Activated T-cell treated with anti-CD3 and anti-CD28 coated beads, Interleukin-2, amount 50 U/mL, for 72 hours (primary cell): ENCODE measurements at regions not wholly inside any gene's neighbourhood (a gene's known extent, or its start where the extent isn't known, plus 50 kb on each side); places are given as distances from the start of the nearest gene placed in this dataset.

ENCODE experiments used
- ATAC-seq, 2 donors: fragments of 150-1000 bp; cut with Tn5 transposase; replicated peaks in 1 of 2; 2 replicates each; pipeline ENCODE4 v1.10.0; 2021; ENCODE audit warnings: moderate library complexity in 2 of 2, mild to moderate bottlenecking in 1 of 2
- DNase-seq, 2 donors: peaks; one replicate each; pipeline ENCODE4 v3.0.0; 2021 to 2022; ENCODE audit warnings: mixed read lengths in 1 of 2
- H3K27ac Mint-ChIP-seq: one replicate; pipeline ENCODE4 v1.8.0; 2022; ENCODE audit warnings: mild to moderate bottlenecking, moderate library complexity, mixed read lengths
- H3K27me3 Mint-ChIP-seq: one replicate; pipeline ENCODE4 v1.8.0; 2022; ENCODE audit warnings: low read depth, mixed read lengths
- H3K36me3 Mint-ChIP-seq, 2 donors: one replicate each; pipeline ENCODE4 v1.8.0; 2022; ENCODE audit warnings: mixed read lengths in 2 of 2, mild to moderate bottlenecking in 1 of 2; ENCODE audit not compliant: insufficient read depth in 2 of 2
- H3K4me1 Mint-ChIP-seq: one replicate; pipeline ENCODE4 v1.8.0; 2022; ENCODE audit warnings: low read depth, mixed read lengths
- H3K4me3 Mint-ChIP-seq, 2 donors: one replicate each; pipeline ENCODE4 v1.8.0; 2022; ENCODE audit warnings: mild to moderate bottlenecking in 2 of 2, mixed read lengths in 2 of 2, moderate library complexity in 2 of 2
- H3K9me3 Mint-ChIP-seq, 2 donors: one replicate each; pipeline ENCODE4 v1.8.0; 2022; ENCODE audit warnings: mixed read lengths in 2 of 2

DNA sequence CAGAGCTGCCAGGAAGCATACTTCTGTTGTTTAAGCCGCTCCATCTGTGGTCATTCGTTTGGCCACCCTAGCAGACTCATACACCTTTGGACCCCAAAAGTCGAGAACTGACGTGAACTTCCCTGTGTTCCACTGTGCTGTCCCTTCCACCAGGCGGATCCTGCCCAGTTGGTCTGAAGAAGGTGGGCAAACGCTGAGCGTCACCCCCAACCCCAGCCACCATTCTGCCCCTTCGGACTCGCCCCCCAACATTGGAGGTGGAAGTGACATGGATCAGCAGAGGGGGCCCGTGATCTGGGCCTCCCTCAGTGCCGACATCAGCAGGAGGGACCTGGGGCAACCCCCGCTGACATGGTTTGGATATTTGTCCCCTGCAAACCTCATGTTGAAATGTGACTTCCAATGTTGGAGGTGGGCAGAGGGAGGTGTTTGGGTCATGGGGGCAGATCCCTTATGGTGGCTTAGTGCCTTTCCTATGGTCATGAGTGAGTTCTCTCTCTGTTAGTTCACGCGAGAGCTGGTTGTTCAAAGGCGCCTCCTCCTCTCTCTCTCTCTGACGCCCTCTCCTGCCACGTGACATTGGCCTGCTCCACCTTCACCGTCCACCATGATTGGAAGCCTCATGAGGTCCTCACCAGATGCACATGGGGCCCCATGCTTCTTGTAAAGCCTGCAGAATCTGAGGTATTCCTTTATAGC is 93.6 kb upstream of the ZNF507 start:
- H3K4me1 Mint-ChIP-seq: no peaks in the 10 kb centered on the region
- H3K9me3 Mint-ChIP-seq: no peaks in the 10 kb centered on the region
- ATAC-seq (no peak), DNase-seq (no peak)
- no peaks in the 10 kb centered on the region for H3K27me3 Mint-ChIP-seq
- no peak overlapping the region for H3K4me3 Mint-ChIP-seq
- no peaks in the 10 kb centered on the region for H3K36me3 Mint-ChIP-seq
- H3K27ac Mint-ChIP-seq: no peak overlapping the region

DNA sequence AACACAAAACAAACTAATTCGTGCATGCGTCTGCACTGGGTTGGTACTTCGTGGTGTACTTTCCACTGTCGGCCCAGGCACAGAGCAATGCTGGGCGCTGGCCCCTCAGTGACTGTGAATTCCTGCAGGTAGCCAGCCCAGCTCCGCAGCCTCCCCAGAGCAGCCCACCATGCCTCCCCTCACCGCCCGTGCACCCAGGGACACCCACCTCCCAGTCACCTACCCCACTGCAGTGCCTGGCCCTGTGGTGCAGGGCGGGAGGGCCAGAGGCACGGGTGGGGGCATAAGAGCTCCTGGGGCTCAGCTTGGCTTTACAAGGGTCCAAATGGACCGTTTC is 93.1 kb upstream of the ZNF507 start:
- ATAC-seq: no peak
- Mint-ChIP-seq H3K27me3 (no peaks in the 10 kb centered on the region), H3K27ac (no peak overlapping the region), H3K9me3 (no peaks in the 10 kb centered on the region), H3K4me3 (no peak overlapping the region), H3K36me3 (no peaks in the 10 kb centered on the region), H3K4me1 (no peaks in the 10 kb centered on the region)
- no peak for DNase-seq

DNA sequence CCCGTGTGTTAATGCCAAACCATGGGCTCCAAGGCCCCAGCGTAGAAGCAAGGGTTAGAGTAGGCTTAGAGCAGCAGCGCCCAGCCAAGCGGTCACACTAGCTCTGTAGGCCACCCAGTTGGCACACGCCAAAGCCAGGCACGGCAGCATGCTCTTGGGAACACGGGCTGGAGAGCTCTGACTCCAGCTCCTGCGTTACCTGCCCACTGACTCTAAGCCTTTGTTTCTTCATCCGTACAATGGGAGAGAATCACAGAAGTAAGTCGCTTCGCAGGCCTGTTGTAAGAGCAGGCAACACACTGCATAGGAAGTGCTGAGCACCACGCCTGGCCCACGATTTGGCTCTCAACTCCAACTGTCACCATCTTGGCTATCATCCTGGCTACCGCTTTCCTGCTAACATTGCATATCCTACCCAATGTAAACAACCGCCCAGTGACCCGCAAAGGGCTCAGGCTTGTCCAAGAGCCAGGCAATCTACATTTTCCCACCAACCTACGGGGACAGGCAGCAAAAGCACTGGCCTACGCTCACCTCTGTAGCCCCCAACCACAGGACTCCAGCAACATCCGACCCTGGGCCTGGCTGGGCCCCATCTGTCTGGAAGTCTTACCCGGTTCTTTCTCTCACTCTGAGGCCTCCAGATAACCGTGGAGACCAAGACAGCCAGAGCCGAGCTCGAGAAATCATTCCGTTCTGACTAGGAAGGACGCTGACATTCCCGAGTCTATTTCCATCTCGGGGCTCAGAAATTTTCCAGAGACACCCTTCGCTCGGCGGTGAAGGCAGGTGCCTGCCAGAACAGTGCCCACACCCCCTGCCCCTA is 91.5 kb upstream of the ZNF507 start:
- Mint-ChIP-seq H3K4me1 (no peaks in the 10 kb centered on the region), H3K4me3 (no peak overlapping the region), H3K27ac (no peak overlapping the region), H3K9me3 (no peaks in the 10 kb centered on the region), H3K36me3 (no peaks in the 10 kb centered on the region), H3K27me3 (no peaks in the 10 kb centered on the region)
- ATAC-seq (no peak), DNase-seq (no peak)

DNA sequence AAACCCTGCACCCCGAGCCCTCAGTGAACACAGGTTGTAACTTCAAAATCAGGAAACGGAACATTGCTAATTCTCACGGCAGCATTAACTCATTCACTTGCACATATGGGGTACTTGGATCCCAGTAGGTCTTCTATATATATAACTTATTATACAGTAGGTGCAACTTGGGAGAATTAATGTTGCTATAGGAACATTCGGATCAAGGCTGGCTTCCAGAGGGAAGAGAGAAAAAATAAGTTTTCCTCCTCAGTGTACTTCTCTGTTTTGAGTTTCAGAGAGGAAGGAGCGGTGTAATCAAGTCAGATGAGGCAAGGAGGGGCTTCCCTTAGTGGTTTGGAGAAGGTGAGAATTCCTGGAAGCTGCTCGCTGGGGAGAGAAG is 90.9 kb upstream of the ZNF507 start:
- Mint-ChIP-seq H3K9me3 (no peaks in the 10 kb centered on the region), H3K4me1 (no peaks in the 10 kb centered on the region), H3K27me3 (no peaks in the 10 kb centered on the region), H3K4me3 (no peak overlapping the region), H3K36me3 (no peaks in the 10 kb centered on the region), H3K27ac (no peak overlapping the region)
- no peak for DNase-seq
- no peak for ATAC-seq

DNA sequence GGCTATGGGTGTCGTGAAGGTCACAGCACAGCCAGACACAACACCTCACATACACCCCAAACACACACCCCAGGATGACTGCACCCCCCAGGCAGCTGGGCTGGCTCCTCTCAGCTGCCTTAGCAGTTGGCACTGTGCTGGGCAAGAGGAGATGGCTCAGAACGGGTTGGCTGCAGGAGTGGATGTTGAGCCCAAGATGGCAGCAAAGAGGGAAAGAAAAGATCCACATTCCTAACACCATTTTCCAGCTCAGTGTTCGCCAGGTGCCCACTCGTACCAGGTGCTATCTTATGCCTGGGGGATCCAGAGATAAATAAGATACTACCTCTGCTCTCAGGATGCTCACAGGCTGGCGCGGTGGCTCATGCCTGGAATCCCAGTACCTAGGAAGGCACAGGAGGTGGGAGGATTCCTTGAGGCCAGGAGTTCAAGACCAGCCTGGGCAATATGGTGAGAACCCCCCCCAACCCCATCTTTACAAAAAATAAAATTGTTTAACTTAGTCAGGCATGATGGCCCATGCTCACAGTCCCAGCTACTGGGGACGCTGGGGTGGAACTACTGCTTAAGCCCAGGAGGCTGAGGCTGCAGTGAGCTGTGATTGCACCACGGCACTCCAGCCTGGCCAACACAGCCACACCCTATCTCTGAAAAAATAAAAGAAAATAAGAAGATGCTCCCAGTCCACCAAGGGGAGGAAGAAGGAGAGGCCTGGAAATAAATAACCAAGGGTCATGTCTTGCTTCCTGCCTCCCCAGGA is 89.7 kb upstream of the ZNF507 start:
- Mint-ChIP-seq H3K4me1 (no peaks in the 10 kb centered on the region), H3K4me3 (no peak overlapping the region), H3K36me3 (no peaks in the 10 kb centered on the region), H3K9me3 (no peaks in the 10 kb centered on the region), H3K27me3 (no peaks in the 10 kb centered on the region), H3K27ac (no peak overlapping the region)
- no peak for DNase-seq
- no peak for ATAC-seq

DNA sequence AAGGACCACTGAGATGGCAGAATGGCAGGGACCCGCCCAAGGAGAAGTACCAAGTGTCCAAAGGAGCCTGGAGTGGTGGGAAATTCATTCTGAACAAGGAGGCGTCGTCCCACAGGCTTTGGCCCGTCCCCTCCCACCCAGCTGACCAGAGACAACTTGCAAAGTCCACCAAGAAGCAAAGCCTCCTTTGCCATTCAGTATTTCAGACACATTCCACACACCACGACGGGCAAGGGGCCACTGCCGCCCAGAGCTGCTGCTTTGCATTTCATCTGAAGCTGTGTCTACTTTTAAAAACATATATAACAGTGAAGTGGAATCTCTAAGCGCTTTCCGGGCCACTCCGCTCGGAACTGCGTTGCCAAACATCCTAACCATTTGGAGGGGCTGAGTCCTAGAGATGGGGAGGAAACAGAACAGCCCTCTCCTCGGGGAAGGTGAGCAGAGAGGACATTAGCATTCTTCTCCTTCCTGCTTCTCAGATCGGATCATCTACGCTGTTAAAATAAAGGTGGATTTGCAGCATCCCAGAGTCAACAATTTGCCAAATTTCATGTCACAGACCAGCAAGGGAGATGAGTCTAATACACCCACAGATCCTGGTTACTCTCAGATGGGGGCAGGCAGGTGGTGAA is 89.0 kb upstream of the ZNF507 start:
- H3K9me3 Mint-ChIP-seq: no peaks in the 10 kb centered on the region
- ATAC-seq: no peak
- H3K4me3 Mint-ChIP-seq: no peak overlapping the region
- H3K27ac Mint-ChIP-seq: no peak overlapping the region
- no peaks in the 10 kb centered on the region for H3K27me3 Mint-ChIP-seq
- no peaks in the 10 kb centered on the region for H3K36me3 Mint-ChIP-seq
- no peaks in the 10 kb centered on the region for H3K4me1 Mint-ChIP-seq
- DNase-seq: no peak

DNA sequence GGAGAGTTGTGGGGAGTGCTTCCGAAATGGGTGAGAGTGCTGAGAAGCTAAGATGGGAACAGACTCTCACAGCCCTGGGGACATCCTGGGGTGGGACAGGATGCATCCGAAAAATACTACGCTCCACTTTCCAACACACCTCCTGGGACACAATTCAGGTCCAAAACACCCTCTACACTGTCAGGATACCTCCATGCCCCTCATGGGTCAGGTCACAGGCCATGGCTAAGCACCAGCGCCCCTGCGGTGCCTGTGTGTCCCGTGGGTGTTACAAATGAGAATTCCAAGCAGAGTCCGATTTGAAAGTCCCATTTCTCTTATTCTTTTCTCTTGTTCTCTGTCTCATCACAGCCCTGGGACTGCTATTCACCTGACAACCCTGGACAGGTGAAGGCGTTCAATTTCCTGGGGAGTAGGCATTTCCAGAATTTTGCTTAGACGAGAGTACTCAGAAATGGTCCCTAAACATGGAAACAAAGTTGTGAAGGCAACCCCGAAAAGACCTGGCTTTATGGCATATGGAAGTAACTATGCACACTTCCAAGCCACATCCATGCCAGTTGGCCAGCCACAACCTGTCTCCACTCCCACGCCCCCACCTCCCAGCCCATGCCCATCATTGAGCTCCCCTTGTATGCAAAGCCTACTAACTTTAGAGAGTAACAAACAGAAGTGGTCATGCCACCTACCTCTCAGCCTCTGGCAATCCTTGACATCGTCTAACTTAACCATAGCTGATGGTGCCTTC is 87.9 kb upstream of the ZNF507 start:
- H3K9me3 Mint-ChIP-seq: no peaks in the 10 kb centered on the region
- H3K36me3 Mint-ChIP-seq: no peaks in the 10 kb centered on the region
- no peak for DNase-seq
- H3K4me3 Mint-ChIP-seq: no peak overlapping the region
- no peak for ATAC-seq
- H3K27me3 Mint-ChIP-seq: no peaks in the 10 kb centered on the region
- H3K4me1 Mint-ChIP-seq: no peaks in the 10 kb centered on the region
- H3K27ac Mint-ChIP-seq: no peak overlapping the region

DNA sequence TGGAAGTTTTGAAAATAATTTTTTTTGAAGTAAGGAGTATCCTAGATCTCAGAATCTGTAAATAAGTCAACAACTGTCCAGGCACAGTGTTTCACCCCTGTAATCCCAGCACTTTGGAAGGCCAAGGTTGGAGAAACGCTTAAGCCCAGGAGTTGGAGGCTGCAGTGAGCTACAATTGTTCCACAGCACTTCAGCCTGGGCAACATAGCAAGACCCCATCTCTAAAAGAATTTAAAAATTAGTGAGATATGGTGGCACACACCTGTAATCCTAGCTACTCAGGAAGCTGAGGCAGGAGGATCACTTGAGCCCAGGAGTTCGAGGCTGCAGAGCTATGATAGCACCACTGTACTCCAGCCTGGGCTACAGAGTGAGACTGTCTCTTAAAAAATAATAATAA is 87.2 kb upstream of the ZNF507 start:
- DNase-seq (no peak), ATAC-seq (no peak)
- Mint-ChIP-seq H3K36me3 (no peaks in the 10 kb centered on the region), H3K4me3 (no peak overlapping the region), H3K27me3 (no peaks in the 10 kb centered on the region), H3K27ac (no peak overlapping the region), H3K4me1 (no peaks in the 10 kb centered on the region), H3K9me3 (no peaks in the 10 kb centered on the region)

DNA sequence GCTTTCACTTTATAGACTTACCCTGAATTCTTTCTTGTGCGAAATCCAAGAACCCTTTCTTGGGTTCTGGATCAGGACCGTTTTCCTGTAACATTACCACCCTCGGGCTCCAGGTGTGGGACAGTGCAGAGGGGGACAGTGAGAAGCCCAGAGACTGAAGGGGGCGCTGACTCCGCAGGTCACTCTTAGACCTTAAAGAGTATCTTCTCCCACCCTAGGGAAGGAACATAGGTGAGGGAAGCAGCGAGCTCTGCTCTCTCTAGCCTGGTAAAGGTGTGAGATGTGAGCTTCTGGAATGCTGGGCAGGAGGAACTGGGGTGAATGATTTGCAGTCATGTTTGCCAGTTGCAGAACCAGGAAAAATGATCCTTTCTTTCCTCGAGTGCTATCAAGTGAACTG is 80.8 kb upstream of the ZNF507 start:
- Mint-ChIP-seq H3K27ac (no peak overlapping the region), H3K36me3 (no peaks in the 10 kb centered on the region), H3K4me1 (no peaks in the 10 kb centered on the region), H3K4me3 (no peak overlapping the region), H3K27me3 (no peaks in the 10 kb centered on the region), H3K9me3 (no peaks in the 10 kb centered on the region)
- no peak for ATAC-seq
- DNase-seq: no peak

DNA sequence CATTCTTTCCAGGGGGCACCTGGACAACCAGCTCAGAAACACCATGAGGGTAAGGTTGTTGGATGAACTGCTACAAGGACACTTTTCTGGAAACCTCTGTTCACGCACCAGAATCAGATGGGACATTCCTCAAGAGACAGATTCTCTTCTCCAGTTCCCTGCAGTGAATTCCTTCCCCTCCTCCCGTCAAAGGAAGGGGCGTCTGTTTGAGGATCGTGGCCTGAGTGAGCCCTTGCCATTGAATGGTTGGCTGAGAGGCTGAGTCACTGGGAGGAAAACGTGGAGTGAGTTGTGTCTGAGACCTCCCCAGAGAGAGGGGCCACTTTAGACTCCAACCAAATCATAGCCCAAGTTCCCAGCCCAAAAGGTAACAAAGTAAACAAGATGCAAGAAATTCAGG is 79.4 kb upstream of the ZNF507 start:
- Mint-ChIP-seq H3K9me3 (no peaks in the 10 kb centered on the region), H3K27me3 (no peaks in the 10 kb centered on the region), H3K27ac (no peak overlapping the region), H3K36me3 (no peaks in the 10 kb centered on the region), H3K4me1 (no peaks in the 10 kb centered on the region), H3K4me3 (no peak overlapping the region)
- ATAC-seq (no peak), DNase-seq (no peak)

DNA sequence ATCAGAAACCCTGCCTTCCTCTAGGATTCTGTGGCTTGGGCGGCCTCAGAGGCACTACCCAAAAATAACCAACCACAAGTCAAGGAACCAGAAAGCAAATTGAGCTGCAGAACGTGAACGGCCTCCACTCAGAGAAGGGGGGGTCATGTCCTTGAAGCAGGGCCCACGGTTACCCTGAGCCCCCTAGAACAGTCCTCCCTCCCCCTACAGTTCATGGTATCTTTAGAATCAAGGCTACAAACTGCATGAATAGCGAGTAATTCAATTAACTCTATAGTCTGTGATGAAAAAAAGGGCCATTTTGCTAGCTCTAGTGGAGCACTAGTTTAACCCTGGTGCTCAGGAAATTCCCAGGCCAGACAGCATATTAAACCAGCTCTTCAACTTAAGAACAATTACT is 79.0 kb upstream of the ZNF507 start:
- Mint-ChIP-seq H3K36me3 (no peaks in the 10 kb centered on the region), H3K4me3 (no peak overlapping the region), H3K9me3 (no peaks in the 10 kb centered on the region), H3K27ac (no peak overlapping the region), H3K4me1 (no peaks in the 10 kb centered on the region), H3K27me3 (no peaks in the 10 kb centered on the region)
- DNase-seq (no peak), ATAC-seq (no peak)

DNA sequence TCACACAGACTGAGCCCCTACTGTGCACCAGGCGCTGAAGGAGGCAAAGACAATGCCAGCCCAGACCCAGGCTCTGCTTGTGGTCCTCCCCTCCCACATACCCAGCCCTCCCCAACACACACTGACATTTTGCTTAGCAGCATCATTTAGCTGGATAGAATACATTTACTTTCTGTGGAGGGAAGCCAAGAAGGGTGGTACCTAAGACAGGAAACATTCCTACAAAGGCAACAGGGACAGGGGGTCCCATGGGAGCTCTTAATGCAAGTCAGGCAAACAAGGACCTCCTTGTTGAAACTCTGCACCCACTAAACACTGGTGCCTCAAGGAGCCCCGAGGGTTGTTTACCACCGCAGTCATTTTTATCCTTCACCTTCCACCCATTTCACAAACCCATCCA is 77.0 kb upstream of the ZNF507 start:
- peaks cover 0 to under 1% of the 10 kb centered on the region in 2 donors for H3K36me3 Mint-ChIP-seq
- no peaks in the 10 kb centered on the region for H3K27me3 Mint-ChIP-seq
- H3K4me3 Mint-ChIP-seq: no peak overlapping the region
- ATAC-seq (no peak), DNase-seq (no peak)
- H3K4me1 Mint-ChIP-seq: no peaks in the 10 kb centered on the region
- no peak overlapping the region for H3K27ac Mint-ChIP-seq
- H3K9me3 Mint-ChIP-seq: peaks cover 0 to 3% of the 10 kb centered on the region in 2 donors

DNA sequence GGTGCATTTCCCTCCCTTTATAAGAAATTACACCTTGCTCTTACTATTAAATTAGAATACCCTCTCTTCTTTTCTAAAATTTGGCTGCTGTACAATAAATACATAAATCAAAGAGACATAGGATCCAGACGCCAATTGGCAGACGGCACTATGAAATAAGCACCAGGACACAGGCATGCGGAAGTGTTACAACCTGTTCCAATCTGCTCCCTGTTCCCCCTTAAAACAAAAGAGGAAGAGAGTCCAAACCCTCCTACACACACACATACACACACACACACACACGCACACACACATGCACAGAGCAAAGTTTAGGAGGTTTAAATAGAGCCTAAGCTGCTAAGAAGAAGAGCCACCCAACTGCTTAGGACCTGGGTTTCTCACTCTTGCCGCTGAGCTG is 75.6 kb upstream of the ZNF507 start:
- H3K4me3 Mint-ChIP-seq: no peak overlapping the region
- no peaks in the 10 kb centered on the region for H3K4me1 Mint-ChIP-seq
- DNase-seq (no peak), ATAC-seq (no peak)
- no peak overlapping the region for H3K27ac Mint-ChIP-seq
- peaks cover 5% of the 10 kb centered on the region for H3K27me3 Mint-ChIP-seq
- peaks cover 0 to 2% of the 10 kb centered on the region in 2 donors for H3K36me3 Mint-ChIP-seq
- peaks cover 3 to 6% of the 10 kb centered on the region in 2 donors for H3K9me3 Mint-ChIP-seq
